Astrocyte (in vitro differentiated cells and primary cell): ENCODE measurements at regions not wholly inside any gene's neighbourhood (a gene's known extent, or its start where the extent isn't known, plus 50 kb on each side); places are given as distances from the start of the nearest gene placed in this dataset.

Experiments
- DNase-seq: peaks from one replicate; pipeline ENCODE4 v3.0.0-alpha.2; 2010; ENCODE audit warnings: low read depth
- FAIRE-seq: peaks from 2 replicates; lab custom pipeline; 2011; peaks lifted over from hg19 to GRCh38; lab: Jason Lieb, UNC
- H2AFZ ChIP-seq: 2 replicates; pipeline ENCODE4 v1.6.0; 2012; ENCODE audit warnings: low read depth, low read length, inconsistent platforms
- H3K27ac ChIP-seq: 2 replicates; pipeline ENCODE4 v1.5.1; 2011; ENCODE audit warnings: low read depth, low read length, inconsistent platforms
- H3K27me3 ChIP-seq: 2 replicates; pipeline ENCODE4 v1.6.0; 2011; ENCODE audit warnings: low read length, inconsistent platforms; ENCODE audit not compliant: insufficient read depth
- H3K36me3 ChIP-seq: 2 replicates; pipeline ENCODE4 v1.5.1; 2011; ENCODE audit warnings: low read length, inconsistent platforms; ENCODE audit not compliant: insufficient read depth
- H3K4me1 ChIP-seq: 2 replicates; pipeline ENCODE4 v1.5.1; 2011; ENCODE audit warnings: low read length, inconsistent platforms; ENCODE audit not compliant: insufficient read depth
- H3K4me2 ChIP-seq: 2 replicates; pipeline ENCODE4 v1.6.0; 2012; ENCODE audit warnings: low read length, inconsistent platforms
- H3K4me3 ChIP-seq: 2 replicates; pipeline ENCODE4 v1.5.1; 2011; ENCODE audit warnings: low read depth, mild to moderate bottlenecking, low read length, inconsistent platforms; ENCODE audit not compliant: insufficient read depth
- H3K79me2 ChIP-seq: 2 replicates; pipeline ENCODE4 v1.6.0; 2012; ENCODE audit warnings: mild to moderate bottlenecking, low read length, inconsistent platforms; ENCODE audit not compliant: insufficient read depth
- H3K9ac ChIP-seq: 2 replicates; pipeline ENCODE4 v1.6.0; 2012; ENCODE audit warnings: mild to moderate bottlenecking, low read length, inconsistent platforms
- H3K9me3 ChIP-seq: 2 replicates; pipeline ENCODE4 v1.5.1; 2012; ENCODE audit warnings: low read depth, mild to moderate bottlenecking, low read length, inconsistent platforms; ENCODE audit not compliant: insufficient read depth
- H4K20me1 ChIP-seq: 2 replicates; pipeline ENCODE4 v1.6.0; 2012; ENCODE audit warnings: low read length, inconsistent platforms; ENCODE audit not compliant: insufficient read depth
- H3K27ac Mint-ChIP-seq: one replicate; pipeline ENCODE4 v1.8.0; 2021; ENCODE audit warnings: mild to moderate bottlenecking, mixed read lengths; ENCODE audit not compliant: unreplicated experiment
- H3K27me3 Mint-ChIP-seq: one replicate; pipeline ENCODE4 v1.8.0; 2021; ENCODE audit warnings: low read depth, mixed read lengths; ENCODE audit not compliant: unreplicated experiment
- H3K36me3 Mint-ChIP-seq: one replicate; pipeline ENCODE4 v1.8.0; 2021; ENCODE audit warnings: low read depth, mixed read lengths; ENCODE audit not compliant: unreplicated experiment
- H3K4me1 Mint-ChIP-seq: one replicate; pipeline ENCODE4 v1.8.0; 2021; ENCODE audit warnings: low read depth, mixed read lengths; ENCODE audit not compliant: unreplicated experiment
- H3K4me3 Mint-ChIP-seq: one replicate; pipeline ENCODE4 v1.8.0; 2021; ENCODE audit warnings: mild to moderate bottlenecking, moderate library complexity, mixed read lengths; ENCODE audit not compliant: unreplicated experiment
- H3K9me3 Mint-ChIP-seq: one replicate; pipeline ENCODE4 v1.8.0; 2021; ENCODE audit warnings: mild to moderate bottlenecking, mixed read lengths; ENCODE audit not compliant: unreplicated experiment
- CTCF ChIP-seq: IDR thresholded peaks from 2 replicates; pipeline ENCODE4 v1.5.1; 2011; ENCODE audit warnings: low read depth, mild to moderate bottlenecking, inconsistent platforms, low read length, moderate library complexity; ENCODE audit not compliant: insufficient read depth
- EZH2 ChIP-seq: IDR thresholded peaks from 2 replicates; pipeline ENCODE4 v1.6.1; 2012; ENCODE audit warnings: mild to moderate bottlenecking, low read length, inconsistent platforms; ENCODE audit not compliant: insufficient read depth

DNA sequence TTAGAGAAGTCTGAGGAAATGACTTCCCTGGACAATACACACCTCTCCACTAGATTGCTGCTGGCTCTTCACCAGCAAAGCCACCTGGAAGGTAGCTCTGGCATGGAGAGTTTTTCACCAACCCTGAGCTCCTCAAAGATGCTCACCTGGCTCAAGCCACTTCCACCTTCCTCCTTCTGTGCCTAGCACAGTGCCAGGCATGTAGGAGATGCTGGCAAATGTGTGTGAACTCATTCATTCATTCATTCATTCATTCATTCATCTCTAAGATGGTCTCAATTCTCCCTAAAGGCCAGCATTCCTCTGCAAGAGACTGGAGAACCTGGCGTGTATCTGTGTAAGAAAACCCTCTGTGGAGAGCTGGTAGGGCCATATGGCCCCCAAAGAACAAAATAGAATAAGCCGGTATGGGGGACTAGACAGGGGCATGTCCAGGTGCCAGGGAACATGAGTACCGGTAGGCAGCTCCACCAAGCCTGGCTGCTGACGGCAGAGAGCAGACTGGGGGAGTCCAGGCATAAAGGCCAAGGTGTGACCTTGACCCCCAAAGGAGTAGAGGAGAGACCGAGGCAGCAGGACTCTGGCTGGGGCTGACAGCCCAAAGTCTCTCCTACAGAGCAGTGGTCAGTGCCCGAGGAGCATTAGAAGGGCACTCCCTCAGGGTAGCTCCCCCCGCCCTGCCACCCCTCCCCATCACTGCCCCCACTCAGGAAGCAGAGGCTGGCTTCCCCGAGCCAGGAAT is 132.2 kb upstream of the TNRC6C start:
- Mint-ChIP-seq H3K9me3 (no peaks in the 10 kb centered on the region), H3K4me3 (no peak overlapping the region), H3K27ac (no peak overlapping the region), H3K27me3 (peaks cover 52% of the 10 kb centered on the region), H3K4me1 (peaks cover 13% of the 10 kb centered on the region), H3K36me3 (no peaks in the 10 kb centered on the region)
- FAIRE-seq: no peak
- Histone ChIP-seq H3K27ac (no peak overlapping the region), H3K9ac (no peak overlapping the region), H3K79me2 (no peaks in the 10 kb centered on the region), H4K20me1 (no peaks in the 10 kb centered on the region), H3K27me3 (peaks cover 3% of the 10 kb centered on the region), H3K4me2 (no peak overlapping the region), H3K9me3 (no peaks in the 10 kb centered on the region), H2AFZ (no peak overlapping the region), H3K36me3 (no peaks in the 10 kb centered on the region), H3K4me3 (no peak overlapping the region), H3K4me1 (peaks cover 21% of the 10 kb centered on the region)
- no peak for DNase-seq
- TF ChIP-seq CTCF (no peak), EZH2 (no peak)

- Mint-ChIP-seq H3K36me3 (no peaks in the 10 kb centered on the region), H3K4me1 (peaks cover 21% of the 10 kb centered on the region), H3K27me3 (peaks cover 46% of the 10 kb centered on the region), H3K4me3 (no peak overlapping the region), H3K27ac (no peak overlapping the region), H3K9me3 (no peaks in the 10 kb centered on the region)
- no peak overlapping the region for H3K4me2 ChIP-seq
- TF ChIP-seq EZH2 (no peak), CTCF (no peak)
- H2AFZ ChIP-seq: no peak overlapping the region
- FAIRE-seq: no peak
- no peaks in the 10 kb centered on the region for H4K20me1 ChIP-seq
- no peak overlapping the region for H3K4me3 ChIP-seq
- H3K27ac ChIP-seq: no peak overlapping the region
- no peak for DNase-seq
- no peaks in the 10 kb centered on the region for H3K9me3 ChIP-seq
- peaks cover 28% of the 10 kb centered on the region for H3K4me1 ChIP-seq
- no peaks in the 10 kb centered on the region for H3K79me2 ChIP-seq
- no peaks in the 10 kb centered on the region for H3K36me3 ChIP-seq
- H3K27me3 ChIP-seq: peaks cover 3% of the 10 kb centered on the region
- H3K9ac ChIP-seq: no peak overlapping the region
These were observed 131.5 kb upstream of the TNRC6C start for GRCh38 chr17:77827039-77827438.

DNA sequence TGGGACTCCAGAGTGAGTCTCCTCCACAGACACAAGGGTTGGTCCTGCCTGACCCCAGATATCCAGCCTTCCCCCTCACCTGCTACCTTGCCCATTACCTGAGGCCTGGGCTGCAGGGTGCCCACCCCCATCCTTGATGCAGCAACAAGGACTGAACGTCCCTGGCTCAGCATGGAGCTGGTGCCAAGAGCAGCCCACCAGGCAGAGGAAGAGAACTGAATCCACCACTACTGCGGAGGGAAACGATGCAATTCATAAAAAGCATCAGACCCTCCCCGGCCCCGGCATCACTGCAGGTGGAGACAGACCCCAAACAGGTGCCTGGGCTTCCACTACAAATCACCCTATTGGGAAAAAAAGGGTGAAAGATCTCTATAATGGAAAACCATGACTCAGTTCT is 131.0 kb upstream of the TNRC6C start:
- peaks cover 33% of the 10 kb centered on the region for H3K4me1 ChIP-seq
- no peak overlapping the region for H3K9ac ChIP-seq
- Mint-ChIP-seq H3K27ac (no peak overlapping the region), H3K4me3 (no peak overlapping the region), H3K9me3 (peaks cover 2% of the 10 kb centered on the region), H3K36me3 (no peaks in the 10 kb centered on the region), H3K4me1 (peaks cover 26% of the 10 kb centered on the region), H3K27me3 (peaks cover 42% of the 10 kb centered on the region)
- H3K27ac ChIP-seq: no peak overlapping the region
- FAIRE-seq: no peak
- H3K79me2 ChIP-seq: no peaks in the 10 kb centered on the region
- TF ChIP-seq CTCF (no peak), EZH2 (no peak)
- no peaks in the 10 kb centered on the region for H3K36me3 ChIP-seq
- H3K4me2 ChIP-seq: no peak overlapping the region
- no peak overlapping the region for H3K4me3 ChIP-seq
- H4K20me1 ChIP-seq: no peaks in the 10 kb centered on the region
- peaks cover 3% of the 10 kb centered on the region for H3K27me3 ChIP-seq
- no peaks in the 10 kb centered on the region for H3K9me3 ChIP-seq
- no peak for DNase-seq
- H2AFZ ChIP-seq: no peak overlapping the region
